ENCODE measurements at regions not wholly inside any gene's neighbourhood (a gene's known extent, or its start where the extent isn't known, plus 50 kb on each side); places are given as distances from the start of the nearest gene placed in this dataset.

GRCh38 chr18:27602092-27602491, 417.0 kb upstream of the CHST9 start:
- no TSS peak for BruUV-seq (replicated peaks)
- intact Hi-C loops (cut with micrococcal nuclease) (loop anchor here (10.0 kb wide), 3 partner anchors 413 to 1543 kb away; no protein-coding TSS in a partner anchor), dilution Hi-C loops (cut with HindIII; ENCODE audit: low sequenced_read_pairs, unreplicated experiment) (no loop called here), in situ Hi-C loops (cut with MboI; ENCODE audit: low sequenced_read_pairs) (loop anchor here (10.0 kb wide), 1 partner anchor 593 kb away; no protein-coding TSS in a partner anchor)
- Histone ChIP-seq H4K91ac (ENCODE audit: insufficient read depth, low read depth, low read length) (no peak overlapping the region), H4K5ac (ENCODE audit: low read depth, low read length) (no peak overlapping the region), H2BK15ac (ENCODE audit: low read depth, low read length) (no peak overlapping the region), H3K18ac (ENCODE audit: low read depth, low read length) (no peak overlapping the region), H3K56ac (ENCODE audit: extremely low read depth, insufficient read depth, low read length) (no peak overlapping the region), H3K4me3 (ENCODE audit: insufficient read depth, low read depth, low read length) (no peak overlapping the region), H3K4ac (ENCODE audit: low read depth, low read length) (no peak overlapping the region), H3K9ac (ENCODE audit: low read depth, low read length) (no peak overlapping the region), H2BK5ac (ENCODE audit: low read depth, low read length, poor library complexity, severe bottlenecking) (no peak overlapping the region), H3K9me1 (ENCODE audit: insufficient read depth, low read length) (no peaks in the 10 kb centered on the region), H3K9me3 (ENCODE audit: control insufficient read depth, insufficient read depth, low read length) (no peaks in the 10 kb centered on the region), H3K79me1 (ENCODE audit: low read depth in 1 of 2, low read length in 2 of 2) (no peaks in the 10 kb centered on the region), H3K23ac (ENCODE audit: low read depth, low read length) (no peak overlapping the region), H3K4me2 (ENCODE audit: low read depth, low read length) (no peak overlapping the region), H2BK120ac (ENCODE audit: low read depth, low read length) (no peak overlapping the region), H2BK20ac (ENCODE audit: low read depth, low read length) (no peak overlapping the region), H2AFZ (replicated peaks; ENCODE audit: low read length, poor library complexity) (no peak overlapping the region), H3K36me3 (ENCODE audit: control insufficient read depth, insufficient read depth, low read length) (no peaks in the 10 kb centered on the region), H2AK9ac (replicated peaks; ENCODE audit: low read depth, low read length, poor library complexity) (no peak overlapping the region), H3K27me3 (ENCODE audit: control insufficient read depth, insufficient read depth, low read length) (no peaks in the 10 kb centered on the region), H3K14ac (replicated peaks; ENCODE audit: low read depth, low read length) (no peak overlapping the region), H4K20me1 (ENCODE audit: insufficient read depth, low read length) (no peaks in the 10 kb centered on the region), H3K27ac (ENCODE audit: insufficient read depth, low read length) (no peak overlapping the region), H2AK5ac (ENCODE audit: low read depth, low read length) (no peak overlapping the region), H4K8ac (ENCODE audit: low read depth in 2 of 2, low read length in 2 of 2) (no peak overlapping the region), H3K4me1 (ENCODE audit: control insufficient read depth, insufficient read depth, low read length) (no peaks in the 10 kb centered on the region)
- WGBS, 2 experiments (ENCODE audit: extremely low coverage in 2 of 2, insufficient read length in 1 of 2) = no CpG with 5 or more reads among the region's 2 CpGs
- TF ChIP-seq NFE2L2 (IDR thresholded peaks at IDR 0.05; ENCODE audit: low read depth, low read length) = no peak
- TF ChIP-seq CEBPB (IDR thresholded peaks at IDR 0.05; ENCODE audit: low read depth, low read length) = peak; percentile 88
- no peak for DNase-seq
- no peak for ATAC-seq (ENCODE audit: low read depth)
- ChIA-PET POLR2A (ENCODE audit: unreplicated experiment) (no interaction called here), CTCF (interaction anchor here (1.3 kb wide), 1 partner anchor 10 kb away, joined by 3 read pairs; no protein-coding TSS in a partner anchor)
